Omental fat pad (tissue), 3 donors: ENCODE measurements at regions not wholly inside any gene's neighbourhood (a gene's known extent, or its start where the extent isn't known, plus 50 kb on each side); places are given as distances from the start of the nearest gene placed in this dataset.

Source experiments
- ATAC-seq: fragments of 150-250 bp; one replicate; pipeline ENCODE4 v1.9.1; 2016; ENCODE audit warnings: mild to moderate bottlenecking, moderate library complexity; ENCODE audit not compliant: low FRiP score
- DNase-seq: peaks from one replicate; pipeline ENCODE4 v3.0.0-alpha.2; 2019; ENCODE audit warnings: low spot score
- TF ChIP-seq, protein P1 (sequence below), 3 donors: fragments of 450-650 bp; IDR thresholded peaks; one replicate each; pipeline ENCODE4 v1.5.1; 2016 to 2017; ENCODE audit warnings: antibody characterized with exemption in 3 of 3, mild to moderate bottlenecking in 3 of 3, moderate library complexity in 2 of 3

GRCh38 chr10:21405981-21406380 lies 119.5 kb downstream of the SKIDA1 start:
- ATAC-seq (no peak), DNase-seq (no peak)
- TF ChIP-seq, protein P1, sequence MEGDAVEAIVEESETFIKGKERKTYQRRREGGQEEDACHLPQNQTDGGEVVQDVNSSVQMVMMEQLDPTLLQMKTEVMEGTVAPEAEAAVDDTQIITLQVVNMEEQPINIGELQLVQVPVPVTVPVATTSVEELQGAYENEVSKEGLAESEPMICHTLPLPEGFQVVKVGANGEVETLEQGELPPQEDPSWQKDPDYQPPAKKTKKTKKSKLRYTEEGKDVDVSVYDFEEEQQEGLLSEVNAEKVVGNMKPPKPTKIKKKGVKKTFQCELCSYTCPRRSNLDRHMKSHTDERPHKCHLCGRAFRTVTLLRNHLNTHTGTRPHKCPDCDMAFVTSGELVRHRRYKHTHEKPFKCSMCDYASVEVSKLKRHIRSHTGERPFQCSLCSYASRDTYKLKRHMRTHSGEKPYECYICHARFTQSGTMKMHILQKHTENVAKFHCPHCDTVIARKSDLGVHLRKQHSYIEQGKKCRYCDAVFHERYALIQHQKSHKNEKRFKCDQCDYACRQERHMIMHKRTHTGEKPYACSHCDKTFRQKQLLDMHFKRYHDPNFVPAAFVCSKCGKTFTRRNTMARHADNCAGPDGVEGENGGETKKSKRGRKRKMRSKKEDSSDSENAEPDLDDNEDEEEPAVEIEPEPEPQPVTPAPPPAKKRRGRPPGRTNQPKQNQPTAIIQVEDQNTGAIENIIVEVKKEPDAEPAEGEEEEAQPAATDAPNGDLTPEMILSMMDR (IDR thresholded peaks at IDR 0.05), result no peak

DNA sequence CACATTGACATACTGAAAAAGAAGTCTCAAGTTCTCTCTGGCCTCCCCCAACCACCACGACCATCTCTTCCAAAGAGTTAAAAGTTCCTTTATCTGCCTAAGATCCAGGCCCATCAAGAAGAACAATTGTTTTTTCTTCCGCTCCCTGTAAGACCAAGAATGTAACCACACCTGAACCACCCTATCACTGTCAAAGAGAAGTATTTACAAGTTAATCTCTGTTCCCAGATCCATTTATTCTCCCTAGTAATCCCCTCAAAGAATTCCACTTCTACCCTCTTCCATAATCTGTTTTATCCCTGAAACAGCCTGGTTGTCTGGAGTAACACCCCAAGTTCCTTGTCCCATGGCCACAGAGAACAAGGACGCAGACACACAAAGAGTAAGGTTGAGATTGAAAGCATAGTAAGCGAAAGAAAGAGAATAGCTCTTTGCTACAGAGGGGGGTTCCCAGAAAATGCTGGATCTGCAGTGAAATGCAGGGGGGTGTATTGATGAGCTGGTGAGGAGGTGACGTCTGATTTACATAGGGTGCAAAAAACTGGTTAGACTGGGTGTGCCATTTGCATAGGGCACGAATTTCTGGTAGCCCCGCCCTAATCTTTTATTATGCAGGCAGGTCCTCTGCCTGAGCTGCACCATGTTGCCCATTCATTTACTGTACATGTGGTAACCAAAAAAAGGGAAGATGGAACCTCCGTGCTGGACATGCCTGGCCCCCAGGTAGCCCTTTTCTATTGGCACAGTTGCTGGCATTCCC lies 122.0 kb downstream of the SKIDA1 start:
- ATAC-seq (no peak), DNase-seq (no peak)
- TF ChIP-seq, protein P1 (IDR thresholded peaks at IDR 0.05), result no peak

GRCh38 chr10:21402606-21403083 lies 122.8 kb downstream of the SKIDA1 start:
- DNase-seq, result no peak
- no peak for ATAC-seq
- TF ChIP-seq, protein P1 (IDR thresholded peaks at IDR 0.05), result no peak

GRCh38 chr10:21401196-21401595 lies 124.3 kb downstream of the SKIDA1 start:
- TF ChIP-seq, protein P1 (IDR thresholded peaks at IDR 0.05), result no peak
- DNase-seq, result no peak
- no peak for ATAC-seq

DNA sequence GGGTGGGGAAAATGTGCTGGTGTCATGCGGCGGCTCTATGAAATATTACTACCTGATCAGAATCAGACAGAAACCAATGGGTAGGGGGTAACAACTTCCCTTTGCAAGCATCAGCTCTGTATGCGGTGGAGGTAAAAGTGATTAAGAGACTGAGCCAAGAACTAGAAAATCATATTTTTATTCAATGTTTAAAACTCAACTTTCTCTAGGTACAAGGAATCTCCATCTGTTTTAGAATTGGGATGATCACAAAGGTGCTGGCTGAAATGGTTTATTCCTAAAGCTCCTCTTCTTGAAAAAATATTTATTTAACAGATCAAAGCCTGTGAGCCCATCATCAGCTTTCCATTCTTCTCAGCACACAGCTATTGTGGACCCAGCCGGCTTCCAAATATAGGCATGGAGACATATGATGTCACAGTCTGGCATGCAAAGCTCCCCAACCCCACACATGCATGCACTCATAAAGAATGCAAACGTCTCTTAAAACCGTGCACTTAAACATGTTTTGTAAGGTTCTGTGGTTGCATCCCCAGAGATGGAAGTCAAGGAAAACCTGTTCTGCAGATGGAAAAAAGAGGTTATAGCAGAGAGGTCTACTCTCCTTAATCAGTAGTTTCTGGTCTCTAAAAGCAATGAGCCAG lies 126.0 kb downstream of the SKIDA1 start:
- ATAC-seq (no peak), DNase-seq (no peak)
- TF ChIP-seq, protein P1 (IDR thresholded peaks at IDR 0.05), result no peak

DNA sequence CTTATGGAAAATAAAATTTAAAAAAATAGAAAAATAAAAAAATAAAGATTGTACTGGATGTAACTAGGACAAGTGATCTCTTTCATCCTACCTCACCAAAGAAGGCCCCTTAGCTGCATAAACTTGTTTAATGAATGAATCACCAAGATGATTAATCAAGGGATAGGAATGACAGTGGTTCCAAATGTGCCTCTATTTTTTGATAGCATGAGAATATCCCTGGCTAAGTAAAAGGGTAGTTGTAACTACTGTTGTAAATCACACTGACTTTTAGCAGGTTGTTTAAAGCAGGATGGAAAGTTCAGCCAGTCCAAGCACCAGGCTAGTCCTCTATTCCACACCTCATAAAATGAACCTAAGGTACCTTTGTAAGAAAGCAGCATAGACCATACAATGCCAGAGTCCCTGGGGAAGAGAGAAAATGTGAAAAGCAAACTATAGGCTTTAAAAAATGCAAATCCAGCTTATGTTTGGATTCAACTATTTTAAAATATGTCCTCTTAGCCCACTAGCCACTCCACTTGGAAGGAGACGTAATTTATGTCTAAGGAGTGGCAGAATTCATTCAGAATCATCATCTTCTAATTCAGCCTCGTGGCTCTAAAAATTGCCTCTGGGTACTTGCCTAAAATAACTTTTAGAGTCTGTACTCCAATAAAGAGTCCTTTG lies 126.8 kb downstream of the SKIDA1 start:
- ATAC-seq (no peak), DNase-seq (no peak)

More for the DNA sequence above, 126.8 kb downstream of the SKIDA1 start:
- TF ChIP-seq, protein P1 (IDR thresholded peaks at IDR 0.05), result no peak
